ENCODE measurements at regions not wholly inside any gene's neighbourhood (a gene's known extent, or its start where the extent isn't known, plus 50 kb on each side); places are given as distances from the start of the nearest gene placed in this dataset.
"Not testable (repeated sequence)": the region's sequence is repeated elsewhere in the genome, so short reads cannot be mapped to it uniquely, and the experiment has no call there.

DNA sequence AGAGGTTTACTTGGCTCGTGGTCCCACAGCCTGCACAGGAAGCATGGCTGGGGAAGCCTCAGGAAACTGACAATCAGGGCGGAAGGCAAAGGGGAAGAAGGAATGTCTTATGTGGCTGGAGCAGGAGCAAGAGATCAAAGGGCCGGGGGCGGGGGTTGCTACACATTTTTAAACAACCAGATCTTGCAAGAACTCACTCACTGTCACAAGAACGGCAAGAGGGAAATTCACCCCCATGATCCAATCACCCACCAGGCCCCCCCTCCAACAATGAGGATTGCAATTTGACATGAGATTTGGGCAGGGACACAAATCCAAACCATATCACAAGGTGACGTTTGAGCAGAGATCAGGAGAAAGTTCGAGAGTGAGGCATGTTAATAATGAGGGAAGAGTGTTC is 163.7 kb upstream of the RPH3A start:
- H3K36me3 ChIP-seq = no peaks in the 10 kb centered on the region
- DNase-seq = no peak
- H3K27ac ChIP-seq = no peak overlapping the region
- 16 to 22% (median 20%) methylated on average over 7 of the region's 7 CpGs for WGBS, 5 donors
- TF ChIP-seq POLR2AphosphoS5 (IDR thresholded peaks at IDR 0.05) = no peak
- no peak for TF ChIP-seq CTCF (IDR thresholded peaks at IDR 0.05 in 8 of 11, conservative IDR thresholded peaks at IDR 0.05 in 3 of 11)
- no peak for TF ChIP-seq POLR2A (IDR thresholded peaks at IDR 0.05)
- no peaks in the 10 kb centered on the region for H3K4me1 ChIP-seq
- peaks cover 0 to 7% (median 0%) of the 10 kb centered on the region in 8 donors for H3K9me3 ChIP-seq
- H3K27me3 ChIP-seq (replicated peaks in 1 of 7) = peaks cover 0 to 14% (median 0%) of the 10 kb centered on the region in 7 donors
- intact Hi-C loops (cut with DNase I; ENCODE audit: low total_unique reads) = no loop called here
- no peak overlapping the region for H3K4me3 ChIP-seq

DNA sequence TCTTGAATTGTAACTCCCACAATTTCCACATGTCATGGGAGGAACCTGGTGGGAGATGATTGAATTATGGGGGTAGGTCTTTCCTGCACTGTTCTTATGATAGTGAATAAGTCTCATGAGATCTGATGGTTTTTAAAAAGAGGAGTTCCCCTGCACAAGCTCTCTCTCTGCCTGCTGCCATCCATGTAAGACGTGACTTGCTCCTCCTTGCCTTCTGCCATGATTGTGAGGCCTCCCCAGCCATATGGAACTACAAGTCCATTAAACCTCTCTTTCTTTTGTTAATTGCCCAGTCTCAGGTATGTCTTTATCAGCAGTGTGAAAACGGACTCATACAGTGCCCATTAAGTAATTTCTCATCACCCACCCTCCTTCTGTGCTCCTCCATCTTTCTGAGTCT is 159.6 kb upstream of the RPH3A start:
- intact Hi-C loops (cut with DNase I; ENCODE audit: low total_unique reads); H3K36me3 ChIP-seq; H3K27ac ChIP-seq; H3K9me3 ChIP-seq; H3K4me1 ChIP-seq; DNase-seq; H3K4me3 ChIP-seq: not testable (repeated sequence)
- H3K27me3 ChIP-seq (replicated peaks in 1 of 7) = peaks cover 0 to 25% (median 0%) of the 10 kb centered on the region in 7 donors
- 71 to 85% (median 80%) methylated on average over 2 of the region's 2 CpGs for WGBS, 5 donors

DNA sequence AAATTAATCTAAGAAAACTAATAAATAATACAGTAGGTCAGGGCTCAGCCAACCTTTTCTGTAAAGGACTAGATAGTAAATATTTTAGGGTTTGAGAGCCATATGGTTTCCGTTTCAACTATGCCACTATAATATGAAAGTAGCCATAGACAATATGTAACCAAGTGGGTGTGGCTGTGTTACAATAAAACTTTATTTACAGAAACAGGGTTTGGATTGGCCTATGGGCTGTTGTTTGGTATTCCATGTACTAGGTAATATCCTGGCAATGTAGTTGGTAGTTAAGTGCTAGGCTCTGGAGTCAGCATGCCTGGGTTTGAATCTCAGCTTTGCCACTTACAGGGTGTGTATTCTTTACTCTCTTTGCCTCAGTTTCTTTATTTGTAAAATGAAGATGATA is 156.5 kb upstream of the RPH3A start:
- peaks cover 0 to 7% (median 0%) of the 10 kb centered on the region in 8 donors for H3K9me3 ChIP-seq
- TF ChIP-seq POLR2A (IDR thresholded peaks at IDR 0.05) = no peak
- TF ChIP-seq CTCF (IDR thresholded peaks at IDR 0.05 in 8 of 11, conservative IDR thresholded peaks at IDR 0.05 in 3 of 11) = no peak
- TF ChIP-seq POLR2AphosphoS5 (IDR thresholded peaks at IDR 0.05) = no peak
- H3K4me1 ChIP-seq = no peaks in the 10 kb centered on the region
- DNase-seq = no peak
- H3K4me3 ChIP-seq = no peak overlapping the region
- no peak overlapping the region for H3K27ac ChIP-seq
- intact Hi-C loops (cut with DNase I; ENCODE audit: low total_unique reads) = no loop called here
- H3K36me3 ChIP-seq = no peaks in the 10 kb centered on the region
- peaks cover 0 to 52% (median 0%) of the 10 kb centered on the region in 7 donors for H3K27me3 ChIP-seq (replicated peaks in 1 of 7)
- WGBS, 5 donors = 82 to 96% (median 92%) methylated on average over 1 of the region's 1 CpG

GRCh38 chr12:112638420-112638819 is 153.1 kb upstream of the RPH3A start:
- no peak overlapping the region for H3K27ac ChIP-seq
- no peak for DNase-seq
- 68 to 85% (median 78%) methylated on average over 2 of the region's 2 CpGs for WGBS, 5 donors
- no peak overlapping the region for H3K4me3 ChIP-seq
- peaks cover 0 to 56% (median 0%) of the 10 kb centered on the region in 7 donors for H3K27me3 ChIP-seq (replicated peaks in 1 of 7)
- no peak for TF ChIP-seq POLR2A (IDR thresholded peaks at IDR 0.05)
- TF ChIP-seq POLR2AphosphoS5 (IDR thresholded peaks at IDR 0.05) = no peak
- TF ChIP-seq CTCF (IDR thresholded peaks at IDR 0.05 in 8 of 11, conservative IDR thresholded peaks at IDR 0.05 in 3 of 11) = no peak
- no peaks in the 10 kb centered on the region for H3K36me3 ChIP-seq
- H3K9me3 ChIP-seq = no peaks in the 10 kb centered on the region
- H3K4me1 ChIP-seq = no peaks in the 10 kb centered on the region
- intact Hi-C loops (cut with DNase I; ENCODE audit: low total_unique reads) = no loop called here

- H3K9me3 ChIP-seq = peaks cover 0 to 9% (median 4%) of the 10 kb centered on the region in 8 donors
- H3K36me3 ChIP-seq = no peaks in the 10 kb centered on the region
- WGBS, 5 donors = 61 to 72% (median 64%) methylated on average over 7 of the region's 7 CpGs
- H3K27me3 ChIP-seq (replicated peaks in 1 of 7) = peaks cover 0 to 28% (median 0%) of the 10 kb centered on the region in 7 donors
- no peak for DNase-seq
- no peak for TF ChIP-seq POLR2AphosphoS5 (IDR thresholded peaks at IDR 0.05)
- TF ChIP-seq POLR2A (IDR thresholded peaks at IDR 0.05) = no peak
- TF ChIP-seq CTCF (IDR thresholded peaks at IDR 0.05 in 8 of 11, conservative IDR thresholded peaks at IDR 0.05 in 3 of 11) = no peak
- no peaks in the 10 kb centered on the region for H3K4me1 ChIP-seq
- no peak overlapping the region for H3K4me3 ChIP-seq
- intact Hi-C loops (cut with DNase I; ENCODE audit: low total_unique reads) = no loop called here
- no peak overlapping the region for H3K27ac ChIP-seq
These were observed 146.0 kb upstream of the RPH3A start for GRCh38 chr12:112645586-112645985.
